HepG2 (cell line): ENCODE measurements at regions not wholly inside any gene's neighbourhood (a gene's known extent, or its start where the extent isn't known, plus 50 kb on each side); places are given as distances from the start of the nearest gene placed in this dataset.

ENCODE experiments used
- ATAC-seq: fragments of 200-7000 bp; cut with Tn5 transposase; 3 replicates; pipeline ENCODE4 v1.9.1; 2020; ENCODE audit warnings: mild to moderate bottlenecking, moderate library complexity
- BruUV-seq: library from RNA; stranded (reverse); fragments of 400-500 nt; replicated peaks from 2 replicates; lab custom pipeline; 2021; lab: Mats Ljungman, UMichigan
- CTCF ChIA-PET: fragments of 300-600 bp; formaldehyde crosslinking; extraction: SDS; loops from one replicate; lab custom pipeline; 2021; ENCODE audit warnings: low total read pairs, inconsistent platforms, low intra/inter-chr PET ratio; lab: Yijun Ruan, JAX
- POLR2A ChIA-PET: fragments of 350-600 bp; sonication (Branson Sonifier 250); formaldehyde crosslinking; loops from one replicate; lab custom pipeline; 2020; ENCODE audit warnings: antibody characterized with exemption, inconsistent platforms; lab: Yijun Ruan, JAX
- DNase-seq: peaks from one replicate; pipeline ENCODE4 v3.0.0-alpha.2; 2015; ENCODE audit warnings: low spot score
- FAIRE-seq: peaks from 3 replicates; lab custom pipeline; 2011; peaks lifted over from hg19 to GRCh38; lab: Jason Lieb, UNC
- H2AFZ ChIP-seq: one replicate; pipeline ENCODE4 v1.6.1; 2011; ENCODE audit warnings: low read length, inconsistent platforms
- H3K27ac ChIP-seq: fragments of 300-600 bp; 3 replicates; pipeline ENCODE4 v1.8.0; 2011; ENCODE audit warnings: mixed run types, mild to moderate bottlenecking, mixed read lengths, low read length, inconsistent platforms; ENCODE audit not compliant: insufficient read depth; ENCODE audit errors: extremely low read length
- H3K27me3 ChIP-seq, 2 experiments: fragments of 200-600 bp in 1 of 2; 2 replicates in 1 of 2; 3 replicates in 1 of 2; pipeline versions ENCODE4 v1.6.0 to v1.8.0; 2011; ENCODE audit warnings: low read length in 2 of 2, mild to moderate bottlenecking in 2 of 2, moderate library complexity in 2 of 2, inconsistent platforms in 1 of 2; ENCODE audit not compliant: insufficient read depth in 2 of 2, control insufficient read depth in 1 of 2
- H3K36me3 ChIP-seq, 2 experiments: fragments of 200-600 bp in 1 of 2; replicated peaks in 1 of 2; 2 replicates in 1 of 2; 3 replicates in 1 of 2; pipeline versions ENCODE4 v1.5.1 to v1.8.0; 2011; ENCODE audit warnings: low read length in 2 of 2, inconsistent platforms in 1 of 2; ENCODE audit not compliant: insufficient read depth in 2 of 2, control insufficient read depth in 1 of 2
- H3K4me1 ChIP-seq: 2 replicates; pipeline ENCODE4 v1.5.1; 2012; ENCODE audit warnings: low read length, inconsistent platforms; ENCODE audit not compliant: insufficient read depth
- H3K4me2 ChIP-seq: 2 replicates; pipeline ENCODE4 v1.6.0; 2011; ENCODE audit warnings: low read depth, low read length, inconsistent platforms
- H3K4me3 ChIP-seq, 3 experiments: fragments of 200-600 bp in 1 of 3; sonication (generic), shearing (Covaris generic) in 1 of 3; replicated peaks in 1 of 3; 2 replicates each; pipeline ENCODE4 v1.5.1; 2011 to 2016; ENCODE audit warnings: low read length in 3 of 3, inconsistent platforms in 2 of 3, low read depth in 2 of 3, mild to moderate bottlenecking in 2 of 3, control low read depth in 1 of 3, mixed read lengths in 1 of 3; ENCODE audit not compliant: insufficient read depth in 1 of 3
- H3K79me2 ChIP-seq: one replicate; pipeline ENCODE4 v1.6.1; 2011; ENCODE audit warnings: low read length, inconsistent platforms; ENCODE audit not compliant: insufficient read depth
- H3K9ac ChIP-seq: 2 replicates; pipeline ENCODE4 v1.6.0; 2011; ENCODE audit warnings: mild to moderate bottlenecking, low read depth, low read length, inconsistent platforms; ENCODE audit not compliant: insufficient read depth
- H3K9me3 ChIP-seq: 2 replicates; pipeline ENCODE4 v1.5.1; 2012; ENCODE audit warnings: mild to moderate bottlenecking, low read length
- H4K20me1 ChIP-seq: 2 replicates; pipeline ENCODE4 v1.6.0; 2011; ENCODE audit warnings: inconsistent platforms, mild to moderate bottlenecking, low read length, moderate library complexity; ENCODE audit not compliant: insufficient read depth
- CEBPB ChIP-seq: IDR thresholded peaks from 2 replicates; pipeline ENCODE4 v1.6.1; 2011; ENCODE audit warnings: low read depth, low read length, improper control_type of control experiment, borderline replicate concordance
- CENPBD1 ChIP-seq: sonication (generic); formaldehyde crosslinking; IDR thresholded peaks from 2 replicates; pipeline ENCODE4 v1.8.0; 2022; ENCODE audit warnings: missing genetic modification reagents, low read depth, mild to moderate bottlenecking, borderline replicate concordance
- IKZF1 ChIP-seq: fragments of 450-650 bp; IDR thresholded peaks from 2 replicates; pipeline ENCODE4 v1.7.1; 2016
- KIAA2018 ChIP-seq: sonication (generic); formaldehyde crosslinking; IDR thresholded peaks from 2 replicates; pipeline ENCODE4 v1.5.0; 2020; ENCODE audit warnings: mild to moderate bottlenecking, missing genetic modification reagents, borderline replicate concordance
- MBNL3 ChIP-seq: fragments of 250-450 bp; sonication (Bioruptor Pico); conservative IDR thresholded peaks from 2 replicates; pipeline ENCODE4 v1.8.0; 2022; ENCODE audit warnings: mild to moderate bottlenecking, inconsistent platforms
- NBN ChIP-seq: fragments of 450-650 bp; conservative IDR thresholded peaks from 2 replicates; pipeline ENCODE4 v1.6.1; 2017
- TCF7 ChIP-seq: sonication (generic); IDR thresholded peaks from 2 replicates; pipeline ENCODE4 v1.6.1; 2016; ENCODE audit warnings: antibody characterized with exemption, low read depth
- ZNF616 ChIP-seq: sonication (generic); formaldehyde crosslinking; IDR thresholded peaks from 2 replicates; pipeline ENCODE4 v1.5.0; 2020; ENCODE audit warnings: low read depth, mild to moderate bottlenecking, missing genetic modification reagents
- WGBS: methylation state at CpG from one replicate; pipeline ENCODE4 v1.1.6; 2017; ENCODE audit warnings: low lambda C conversion rate; 5-methylcytosine and 5-hydroxymethylcytosine counted together
- in situ Hi-C: cut with HindIII; loops from 2 replicates; pipeline ENCODE4 v1.10.0; 2017; ENCODE audit warnings: low pct_unique_long_range_greater_than_20kb; ENCODE audit not compliant: extremely low pct_ligation_motif_present
- intact Hi-C: fragments of 100-400 bp; cut with micrococcal nuclease; formaldehyde crosslinking; loops from one replicate; pipeline ENCODE4 v1.10.0; 2022; ENCODE audit not compliant: unreplicated experiment

GRCh38 chr9:134545543-134546245 lies 95.9 kb upstream of the COL5A1 start (continued):
- TF ChIP-seq MBNL3 (CRISPR knock-in tag) (no peak), IKZF1 (no peak), ZNF616 (CRISPR knock-in tag) (no peak), TCF7 (no peak)

- H3K79me2 ChIP-seq, result no peaks in the 10 kb centered on the region
- ATAC-seq, result no peak
- no peaks in the 10 kb centered on the region for H3K4me1 ChIP-seq
- no peak for FAIRE-seq
- no peak for DNase-seq
- no peaks in the 10 kb centered on the region for H4K20me1 ChIP-seq
- TF ChIP-seq CEBPB, result no peak
- no peak for TF ChIP-seq KIAA2018 (CRISPR knock-in tag)
- TF ChIP-seq NBN, result no peak
- no peak for TF ChIP-seq CENPBD1 (CRISPR knock-in tag)
- ChIA-PET POLR2A (no interaction called here), CTCF (no interaction called here)
- in situ Hi-C loops, result no loop called here
- H2AFZ ChIP-seq, result no peak overlapping the region
- WGBS, result 36% methylated on average over 4 of the region's 14 CpGs
- no peak overlapping the region for H3K9ac ChIP-seq
- no peaks in the 10 kb centered on the region for H3K36me3 ChIP-seq
- H3K4me3 ChIP-seq, result no peak overlapping the region
- intact Hi-C loops, result no loop called here
- no TSS peak for BruUV-seq
- no peaks in the 10 kb centered on the region for H3K9me3 ChIP-seq
- no peak overlapping the region for H3K27ac ChIP-seq
- H3K4me2 ChIP-seq, result no peak overlapping the region
- peaks cover 12 to 72% of the 10 kb centered on the region in 2 experiments; a peak in 4 of 5 replicates for H3K27me3 ChIP-seq
Observed at GRCh38 chr9:134546246-134546731, 95.3 kb upstream of the COL5A1 start.
